ENCODE measurements at regions not wholly inside any gene's neighbourhood (a gene's known extent, or its start where the extent isn't known, plus 50 kb on each side); places are given as distances from the start of the nearest gene placed in this dataset.
A peak's percentile ranks its signal among the peaks of the same experiment; 100 is the strongest.
"Not testable (repeated sequence)": the region's sequence is repeated elsewhere in the genome, so short reads cannot be mapped to it uniquely, and the experiment has no call there.

GRCh38 chr6:115579565-115579964 lies 481.1 kb downstream of the FRK start:
- H3K36me3 ChIP-seq (ENCODE audit: control insufficient read depth, insufficient read depth, low read length); H3K9ac ChIP-seq (ENCODE audit: insufficient read depth in 1 of 2, low read depth in 2 of 2, low read length in 2 of 2); BruUV-seq (replicated peaks); H3K9me3 ChIP-seq (replicated peaks; ENCODE audit: control insufficient read depth, insufficient read depth, low read depth, low read length); H3K9me1 ChIP-seq (ENCODE audit: control insufficient read depth, insufficient read depth, low read length); intact Hi-C loops (cut with micrococcal nuclease); H3K4me3 ChIP-seq; H3K4me1 ChIP-seq (replicated peaks in 1 of 2; ENCODE audit: control insufficient read depth in 2 of 2, insufficient read depth in 2 of 2, low read length in 2 of 2); in situ Hi-C loops (cut with MboI); H2AFZ ChIP-seq (ENCODE audit: low read depth, low read length); H4K20me1 ChIP-seq (replicated peaks; ENCODE audit: control insufficient read depth, insufficient read depth, low read length); POLR2A ChIA-PET; CTCF ChIA-PET (ENCODE audit: low intra/inter-chr PET ratio); DNase-seq (ENCODE audit: extremely low read depth in 1 of 4, low spot score in 3 of 4); H3K4me2 ChIP-seq (ENCODE audit: insufficient read depth, low read length); ATAC-seq; H3K27ac ChIP-seq (ENCODE audit: extremely low read depth, low read depth, low read length); H3K27me3 ChIP-seq (ENCODE audit: control insufficient read depth in 2 of 2, insufficient read depth in 2 of 2, low read length in 2 of 2); H3K79me2 ChIP-seq (ENCODE audit: control insufficient read depth, insufficient read depth, low read length): not testable (repeated sequence)
- WGBS (ENCODE audit: insufficient coverage, low coverage, missing lambda C conversion rate) = 0% methylated on average over 1 of the region's 2 CpGs
- peak; percentile 83 for FAIRE-seq

- no TSS peak for BruUV-seq (replicated peaks)
- Histone ChIP-seq H3K4me2 (ENCODE audit: insufficient read depth, low read length) (no peak overlapping the region), H3K9ac (ENCODE audit: insufficient read depth in 1 of 2, low read depth in 2 of 2, low read length in 2 of 2) (no peak overlapping the region), H3K79me2 (ENCODE audit: control insufficient read depth, insufficient read depth, low read length) (no peaks in the 10 kb centered on the region), H3K4me3 (no peak overlapping the region), H3K9me3 (replicated peaks; ENCODE audit: control insufficient read depth, insufficient read depth, low read depth, low read length) (0 out of 2 replicates have a peak, but pooled peaks cover 2% of the 10 kb centered on the region), H4K20me1 (replicated peaks; ENCODE audit: control insufficient read depth, insufficient read depth, low read length) (no peaks in the 10 kb centered on the region), H3K9me1 (ENCODE audit: control insufficient read depth, insufficient read depth, low read length) (no peaks in the 10 kb centered on the region), H2AFZ (ENCODE audit: low read depth, low read length) (no peak overlapping the region), H3K4me1 (replicated peaks in 1 of 2; ENCODE audit: control insufficient read depth in 2 of 2, insufficient read depth in 2 of 2, low read length in 2 of 2) (no peaks in the 10 kb centered on the region), H3K27ac (ENCODE audit: extremely low read depth, low read depth, low read length) (no peak overlapping the region), H3K36me3 (ENCODE audit: control insufficient read depth, insufficient read depth, low read length) (no peaks in the 10 kb centered on the region), H3K27me3 (ENCODE audit: control insufficient read depth in 2 of 2, insufficient read depth in 2 of 2, low read length in 2 of 2) (no peaks in the 10 kb centered on the region)
- DNase-seq (ENCODE audit: extremely low read depth in 1 of 4, low spot score in 3 of 4) (no peak), FAIRE-seq (no peak), ATAC-seq (no peak)
- CTCF ChIA-PET (ENCODE audit: low intra/inter-chr PET ratio) = no interaction called here
- in situ Hi-C loops (cut with MboI) = no loop called here
- intact Hi-C loops (cut with micrococcal nuclease) = no loop called here
- WGBS (ENCODE audit: insufficient coverage, low coverage, missing lambda C conversion rate) = 7% methylated on average over 2 of the region's 2 CpGs
- POLR2A ChIA-PET = no interaction called here
- TF ChIP-seq NR1H2 (CRISPR knock-in tag; IDR thresholded peaks at IDR 0.05) (no peak), MAFF (IDR thresholded peaks at IDR 0.05; ENCODE audit: low read length) (no peak), PPARD (CRISPR knock-in tag; IDR thresholded peaks at IDR 0.05) (no peak), ZNF668 (CRISPR knock-in tag; IDR thresholded peaks at IDR 0.05) (no peak), E2F4 (CRISPR knock-in tag; IDR thresholded peaks at IDR 0.05; ENCODE audit: low read depth) (no peak), HLTF (IDR thresholded peaks at IDR 0.05) (no peak), ELF4 (CRISPR knock-in tag; IDR thresholded peaks at IDR 0.05) (no peak), DEAF1 (CRISPR knock-in tag; IDR thresholded peaks at IDR 0.05) (no peak), SP1 (CRISPR knock-in tag; IDR thresholded peaks at IDR 0.05) (no peak), TCF7 (IDR thresholded peaks at IDR 0.05; ENCODE audit: borderline replicate concordance) (no peak), SNIP1 (IDR thresholded peaks at IDR 0.05; ENCODE audit: low read depth) (no peak), SREBF1 (IDR thresholded peaks at IDR 0.05; ENCODE audit: borderline replicate concordance, low read depth, low read length) (no peak), CREM (IDR thresholded peaks at IDR 0.05; ENCODE audit: low read depth) (no peak), CHD1 (IDR thresholded peaks at IDR 0.05; ENCODE audit: low read length) (no peak), MTA3 (IDR thresholded peaks at IDR 0.05; ENCODE audit: borderline replicate concordance) (no peak), PTRF (tag; IDR thresholded peaks at IDR 0.05) (no peak)
Measured at GRCh38 chr6:115577270-115577669, 483.4 kb downstream of the FRK start.

All from K562 (cell line).